ENCODE measurements at regions not wholly inside any gene's neighbourhood (a gene's known extent, or its start where the extent isn't known, plus 50 kb on each side); places are given as distances from the start of the nearest gene placed in this dataset.
A peak's percentile ranks its signal among the peaks of the same experiment; 100 is the strongest.

GRCh38 chr3:141669434-141669833 lies 68.7 kb upstream of the RNF7 start:
- no peak for DNase-seq (ENCODE audit: low read depth)

GRCh38 chr3:141677701-141678100 lies 60.4 kb upstream of the RNF7 start:
- DNase-seq (ENCODE audit: low read depth) = peak; percentile 28

GRCh38 chr3:141680620-141681389 lies 57.3 kb upstream of the RNF7 start:
- DNase-seq (ENCODE audit: low read depth) = peak; percentile 87

- DNase-seq (ENCODE audit: low read depth) = no peak
Observed at GRCh38 chr3:141681390-141681780, 56.7 kb upstream of the RNF7 start.

- DNase-seq (ENCODE audit: low read depth) = no peak
Observed at GRCh38 chr3:141682007-141682406, 56.1 kb upstream of the RNF7 start.

GRCh38 chr3:141682921-141683320 lies 55.2 kb upstream of the RNF7 start:
- DNase-seq (ENCODE audit: low read depth) = no peak

- DNase-seq (ENCODE audit: low read depth) = no peak
Observed at GRCh38 chr3:141684758-141685157, 53.3 kb upstream of the RNF7 start.

- peak; percentile 84 for DNase-seq (ENCODE audit: low read depth)
Observed at GRCh38 chr3:141686466-141687291, 51.4 kb upstream of the RNF7 start.

Measured in HT1080 (cell line).